ENCODE measurements at regions not wholly inside any gene's neighbourhood (a gene's known extent, or its start where the extent isn't known, plus 50 kb on each side); places are given as distances from the start of the nearest gene placed in this dataset.

GRCh38 chr7:23918286-23918685 is 208.3 kb downstream of the STK31 start (continued):
- no peak for TF ChIP-seq REST (IDR thresholded peaks at IDR 0.05; ENCODE audit: low read depth, low read length)
- TF ChIP-seq MXI1 (IDR thresholded peaks at IDR 0.05; ENCODE audit: low read depth, low read length) = no peak
- TF ChIP-seq TEAD4 (IDR thresholded peaks at IDR 0.05; ENCODE audit: borderline replicate concordance, insufficient read depth) = no peak
- no peak for TF ChIP-seq YY1 (IDR thresholded peaks at IDR 0.05; ENCODE audit: low read depth)

- no peaks in the 10 kb centered on the region for H3K27me3 ChIP-seq (ENCODE audit: insufficient read depth)
- no peaks in the 10 kb centered on the region for H3F3A ChIP-seq (replicated peaks; ENCODE audit: insufficient read depth)
- no peaks in the 10 kb centered on the region for H3K9me2 ChIP-seq
- H3K9ac ChIP-seq = no peak overlapping the region
- H4K20me1 ChIP-seq (ENCODE audit: insufficient read depth) = no peaks in the 10 kb centered on the region
- no peak overlapping the region for H2AFZ ChIP-seq (ENCODE audit: low read depth)
- H3K79me2 ChIP-seq (ENCODE audit: insufficient read depth) = no peaks in the 10 kb centered on the region
- H3K9me3 ChIP-seq = no peaks in the 10 kb centered on the region
- ChIA-PET POLR2A (no interaction called here), CTCF (interaction anchor here (0.8 kb wide), 2 partner anchors 24 to 219 kb away, joined by 3 to 4 read pairs; no protein-coding TSS in a partner anchor)
- peaks cover 0 to under 1% of the 10 kb centered on the region in 2 experiments; a peak in 1 of 4 replicates for H3K4me1 ChIP-seq (ENCODE audit: control insufficient read depth in 1 of 2, insufficient read depth in 2 of 2, low read depth in 1 of 2, low read length in 1 of 2)
- no peak overlapping the region for H3K4me3 ChIP-seq (ENCODE audit: low read depth in 2 of 2, low read length in 1 of 2)
- H3K36me3 ChIP-seq (replicated peaks in 1 of 2; ENCODE audit: control insufficient read depth in 1 of 2, insufficient read depth in 2 of 2, low read length in 1 of 2) = no peaks in the 10 kb centered on the region
- DNase-seq = no peak
- H3K27ac ChIP-seq (ENCODE audit: low read depth in 2 of 2, low read length in 1 of 2) = no peak overlapping the region
- TF ChIP-seq GABPA (IDR thresholded peaks at IDR 0.05; ENCODE audit: low read depth) = no peak
- TF ChIP-seq FOXM1 (IDR thresholded peaks at IDR 0.05; ENCODE audit: low read depth) = peak; percentile 50; the same call in 1 of the 2 replicates
- no peak for TF ChIP-seq MXI1 (IDR thresholded peaks at IDR 0.05; ENCODE audit: low read depth, low read length)
- TF ChIP-seq PBX3 (IDR thresholded peaks at IDR 0.05) = peak; percentile 60; the same call in 1 of the 2 replicates
- TF ChIP-seq RXRA (IDR thresholded peaks at IDR 0.05; ENCODE audit: borderline replicate concordance, low read depth) = peak; percentile 40; the same call in 1 of the 2 replicates
- no peak for TF ChIP-seq USF2 (IDR thresholded peaks at IDR 0.05; ENCODE audit: borderline replicate concordance, low read depth, low read length)
- TF ChIP-seq FOXJ3 (CRISPR knock-in tag; IDR thresholded peaks at IDR 0.05) = no peak
- TF ChIP-seq POLR2AphosphoS5 (IDR thresholded peaks at IDR 0.05; ENCODE audit: low read depth, low read length) = peak; percentile 46; the same call in 1 of the 2 replicates
- TF ChIP-seq EP300 (IDR thresholded peaks at IDR 0.05; ENCODE audit: borderline replicate concordance in 1 of 2, low read depth in 1 of 2, low read length in 1 of 2) = peak in 1 of 2 experiments; percentile 52; a peak in 1 of 4 replicates
- peak; percentile 43 for TF ChIP-seq NFIC (IDR thresholded peaks at IDR 0.05; ENCODE audit: borderline replicate concordance)
- TF ChIP-seq JUND (IDR thresholded peaks at IDR 0.05) = peak; percentile 68
- TF ChIP-seq TEAD4 (IDR thresholded peaks at IDR 0.05; ENCODE audit: borderline replicate concordance, insufficient read depth) = 0 out of 2 replicates have a peak, but pooled peaks have one; percentile 39
- no peak for TF ChIP-seq RCOR1 (IDR thresholded peaks at IDR 0.05; ENCODE audit: low read length)
- peak; percentile 21; the same call in 1 of the 2 replicates for TF ChIP-seq FOSL2 (IDR thresholded peaks at IDR 0.05; ENCODE audit: borderline replicate concordance, low read depth)
- TF ChIP-seq MAX (IDR thresholded peaks at IDR 0.05; ENCODE audit: low read depth) = peak; percentile 38; the same call in 1 of the 2 replicates
- TF ChIP-seq NRF1 (IDR thresholded peaks at IDR 0.05; ENCODE audit: low read depth, low read length) = no peak
- TF ChIP-seq TCF12 (IDR thresholded peaks at IDR 0.05) = peak; percentile 94
- H3K4me2 ChIP-seq = no peak overlapping the region
Measured at GRCh38 chr7:23918856-23919255, 208.8 kb downstream of the STK31 start.

Data from SK-N-SH (cell line).